ENCODE measurements at regions not wholly inside any gene's neighbourhood (a gene's known extent, or its start where the extent isn't known, plus 50 kb on each side); places are given as distances from the start of the nearest gene placed in this dataset.
"Not testable (repeated sequence)": the region's sequence is repeated elsewhere in the genome, so short reads cannot be mapped to it uniquely, and the experiment has no call there.

DNA sequence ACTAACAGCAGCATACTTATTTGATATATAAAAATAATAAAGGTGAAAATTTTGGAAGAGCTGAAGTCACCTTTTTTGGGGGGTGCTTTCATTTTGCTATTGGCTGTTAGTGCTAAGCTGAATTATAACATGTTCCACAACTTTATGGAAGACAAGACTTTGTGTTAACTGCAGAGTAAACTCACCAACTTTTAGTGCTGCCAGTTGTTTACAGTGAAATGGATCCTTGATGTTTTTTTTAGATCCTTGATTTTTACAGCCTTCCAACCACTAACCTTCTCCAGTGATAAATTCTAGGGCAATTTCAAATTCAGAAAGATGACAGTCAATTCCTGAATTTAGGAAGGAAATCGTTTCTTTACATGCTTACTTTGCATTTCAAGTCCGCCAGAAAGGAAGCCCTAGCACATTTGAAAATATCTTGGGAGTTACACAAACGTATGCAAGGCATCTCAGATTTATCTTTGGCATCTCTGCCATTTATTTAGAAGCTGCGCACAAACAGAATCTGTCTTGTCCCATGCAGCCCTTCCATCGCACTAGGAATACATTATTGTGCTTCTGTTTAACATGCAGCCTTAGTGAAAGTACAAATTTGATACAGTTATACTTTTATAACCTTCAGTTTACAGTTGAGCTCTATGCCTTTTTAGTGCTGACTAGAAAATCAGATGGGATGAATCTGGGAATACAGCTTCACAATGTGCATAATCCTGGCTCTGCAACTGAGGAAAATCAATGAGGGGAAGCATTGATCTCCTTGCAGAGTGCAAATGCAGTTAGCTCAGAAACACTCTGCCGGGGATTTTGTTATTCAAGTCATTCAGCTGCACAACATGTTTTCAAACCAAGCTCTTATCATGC lies 142.4 kb upstream of the ZNF608 start:
- Histone ChIP-seq H3K27ac (no peak overlapping the region), H3K9me3 (ENCODE audit: severe bottlenecking) (peaks cover 11% of the 10 kb centered on the region), H3K4me3 (ENCODE audit: low read depth, low read length) (no peak overlapping the region; the same call in 1 of the 2 replicates), H3K27me3 (ENCODE audit: insufficient read depth, low read depth, severe bottlenecking) (no peaks in the 10 kb centered on the region), H3K36me3 (no peaks in the 10 kb centered on the region)
- TF ChIP-seq, protein P1, sequence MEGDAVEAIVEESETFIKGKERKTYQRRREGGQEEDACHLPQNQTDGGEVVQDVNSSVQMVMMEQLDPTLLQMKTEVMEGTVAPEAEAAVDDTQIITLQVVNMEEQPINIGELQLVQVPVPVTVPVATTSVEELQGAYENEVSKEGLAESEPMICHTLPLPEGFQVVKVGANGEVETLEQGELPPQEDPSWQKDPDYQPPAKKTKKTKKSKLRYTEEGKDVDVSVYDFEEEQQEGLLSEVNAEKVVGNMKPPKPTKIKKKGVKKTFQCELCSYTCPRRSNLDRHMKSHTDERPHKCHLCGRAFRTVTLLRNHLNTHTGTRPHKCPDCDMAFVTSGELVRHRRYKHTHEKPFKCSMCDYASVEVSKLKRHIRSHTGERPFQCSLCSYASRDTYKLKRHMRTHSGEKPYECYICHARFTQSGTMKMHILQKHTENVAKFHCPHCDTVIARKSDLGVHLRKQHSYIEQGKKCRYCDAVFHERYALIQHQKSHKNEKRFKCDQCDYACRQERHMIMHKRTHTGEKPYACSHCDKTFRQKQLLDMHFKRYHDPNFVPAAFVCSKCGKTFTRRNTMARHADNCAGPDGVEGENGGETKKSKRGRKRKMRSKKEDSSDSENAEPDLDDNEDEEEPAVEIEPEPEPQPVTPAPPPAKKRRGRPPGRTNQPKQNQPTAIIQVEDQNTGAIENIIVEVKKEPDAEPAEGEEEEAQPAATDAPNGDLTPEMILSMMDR (IDR thresholded peaks at IDR 0.05; ENCODE audit: low read depth, low read length) = no peak
- no peak for DNase-seq

DNA sequence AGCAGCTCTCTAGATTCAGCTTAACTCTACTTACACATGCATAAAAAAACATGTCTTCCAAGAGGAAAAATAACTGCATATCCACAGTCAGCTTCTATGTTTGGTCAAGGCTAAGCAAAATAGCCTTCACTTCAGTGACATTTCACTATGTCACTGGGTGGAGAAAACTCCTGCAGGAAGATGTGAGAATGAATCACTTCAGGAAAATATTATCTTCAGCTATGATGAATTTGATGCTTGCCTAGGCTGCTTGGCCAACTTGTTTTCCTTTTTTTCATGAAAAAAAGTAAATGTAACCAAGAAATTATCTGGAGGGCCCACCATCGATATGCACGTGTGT lies 143.0 kb upstream of the ZNF608 start:
- no peak overlapping the region for H3K4me3 ChIP-seq (ENCODE audit: low read depth, low read length)
- H3K27me3 ChIP-seq (ENCODE audit: insufficient read depth, low read depth, severe bottlenecking) = no peaks in the 10 kb centered on the region
- no peaks in the 10 kb centered on the region for H3K36me3 ChIP-seq
- no peak overlapping the region for H3K27ac ChIP-seq
- no peak for DNase-seq
- peaks cover 11% of the 10 kb centered on the region for H3K9me3 ChIP-seq (ENCODE audit: severe bottlenecking)
- TF ChIP-seq, protein P1 (IDR thresholded peaks at IDR 0.05; ENCODE audit: low read depth, low read length) = no peak

DNA sequence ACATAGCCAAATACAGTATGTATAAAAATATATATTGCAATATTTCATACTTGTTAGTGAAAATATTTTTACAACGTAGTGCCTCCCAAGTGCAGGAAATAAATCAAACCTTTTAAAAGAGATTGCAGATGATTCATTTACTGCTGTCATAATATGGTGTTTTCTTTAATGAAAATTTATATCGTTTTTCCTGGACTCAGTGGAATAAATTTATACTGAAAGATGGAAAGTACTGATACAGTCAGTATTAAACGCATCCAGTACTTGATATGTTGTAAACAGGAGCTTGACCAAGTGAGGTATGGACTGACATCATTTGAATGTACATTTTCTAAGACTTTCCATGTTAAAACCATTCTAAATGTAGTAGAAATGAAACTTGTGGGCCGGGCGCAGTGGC lies 143.4 kb upstream of the ZNF608 start:
- TF ChIP-seq, protein P1 (IDR thresholded peaks at IDR 0.05; ENCODE audit: low read depth, low read length) = no peak
- Histone ChIP-seq H3K27ac (no peak overlapping the region), H3K27me3 (ENCODE audit: insufficient read depth, low read depth, severe bottlenecking) (no peaks in the 10 kb centered on the region), H3K4me3 (ENCODE audit: low read depth, low read length) (no peak overlapping the region), H3K9me3 (ENCODE audit: severe bottlenecking) (peaks cover 11% of the 10 kb centered on the region), H3K36me3 (no peaks in the 10 kb centered on the region)
- DNase-seq = no peak

DNA sequence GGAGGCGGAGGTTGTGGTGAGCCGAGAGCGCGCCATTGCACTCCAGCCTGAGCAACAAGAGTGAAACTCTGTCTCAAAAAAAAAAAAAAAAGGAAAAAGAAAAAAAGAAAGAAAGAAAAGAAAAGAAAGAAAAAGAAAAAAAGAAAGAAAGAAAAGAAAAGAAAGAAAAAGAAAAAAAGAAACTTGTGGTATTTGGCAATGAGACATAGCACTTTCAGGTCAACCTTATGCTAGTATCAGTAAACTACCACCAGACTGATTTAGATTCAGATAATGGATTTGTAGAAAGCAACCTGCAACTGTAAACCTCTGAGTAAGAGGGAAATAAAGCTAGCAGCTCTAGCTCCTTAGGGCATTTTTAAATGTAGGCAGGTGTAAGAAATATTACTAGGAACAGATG lies 144.0 kb upstream of the ZNF608 start:
- not testable (repeated sequence) for DNase-seq; H3K9me3 ChIP-seq (ENCODE audit: severe bottlenecking); H3K27me3 ChIP-seq (ENCODE audit: insufficient read depth, low read depth, severe bottlenecking); H3K36me3 ChIP-seq; H3K27ac ChIP-seq; H3K4me3 ChIP-seq (ENCODE audit: low read depth, low read length)

DNA sequence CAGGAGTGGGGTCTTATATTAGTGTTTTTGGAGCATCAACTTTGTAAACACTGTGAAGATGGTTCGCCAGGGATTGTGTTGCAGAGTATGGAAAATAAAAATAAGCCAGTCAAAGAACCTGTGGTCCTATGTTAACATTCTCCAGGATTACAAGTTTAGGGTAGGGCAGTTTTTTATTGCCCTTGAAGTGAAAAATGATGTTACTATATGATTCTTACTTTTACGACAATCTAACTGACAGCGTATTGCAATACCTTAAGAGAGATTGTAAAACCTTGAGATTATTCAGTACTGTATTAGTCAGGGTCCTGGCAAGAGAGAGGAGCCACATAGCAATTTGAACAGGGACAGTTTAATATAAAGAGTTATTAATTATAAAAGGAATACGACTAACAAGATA lies 144.7 kb upstream of the ZNF608 start:
- Histone ChIP-seq H3K27ac (no peak overlapping the region), H3K36me3 (no peaks in the 10 kb centered on the region), H3K27me3 (ENCODE audit: insufficient read depth, low read depth, severe bottlenecking) (no peaks in the 10 kb centered on the region), H3K9me3 (ENCODE audit: severe bottlenecking) (peaks cover 1% of the 10 kb centered on the region), H3K4me3 (ENCODE audit: low read depth, low read length) (no peak overlapping the region)
- TF ChIP-seq, protein P1 (IDR thresholded peaks at IDR 0.05; ENCODE audit: low read depth, low read length) = no peak
- no peak for DNase-seq

DNA sequence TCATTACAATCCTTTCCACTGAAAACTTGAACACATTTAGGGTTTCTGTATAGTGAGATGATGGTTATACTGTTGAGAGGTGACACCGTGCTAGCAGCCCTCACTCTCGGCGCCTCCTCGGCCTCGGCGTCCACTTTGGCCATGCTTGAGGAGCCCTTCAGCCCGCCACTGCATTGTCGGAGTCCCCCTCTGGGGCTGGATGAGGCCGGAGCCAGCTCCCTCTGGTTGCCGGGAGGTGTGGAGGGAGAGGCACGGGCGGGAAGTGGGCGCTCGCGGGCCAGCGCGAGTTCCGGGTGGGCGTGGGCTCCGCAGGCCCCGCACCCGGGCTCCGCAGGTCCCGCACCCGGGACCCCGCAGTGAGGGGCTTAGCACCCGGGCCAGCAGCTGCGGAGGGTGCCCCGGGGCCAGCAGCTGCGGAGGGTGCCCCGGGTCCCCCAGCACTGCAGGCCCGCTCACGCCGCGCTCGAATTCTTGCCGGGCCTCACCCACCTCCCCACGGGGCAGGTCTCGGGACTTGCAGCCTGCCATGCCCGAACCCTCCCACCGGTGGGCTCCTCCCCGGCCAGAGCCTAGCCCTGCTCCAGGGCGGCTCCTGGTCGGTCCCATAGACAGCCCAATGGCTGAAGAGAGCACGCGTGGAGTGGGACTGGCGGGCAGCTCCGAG lies 145.9 kb upstream of the ZNF608 start:
- TF ChIP-seq, protein P1 (IDR thresholded peaks at IDR 0.05; ENCODE audit: low read depth, low read length) = no peak
- Histone ChIP-seq H3K36me3 (no peaks in the 10 kb centered on the region), H3K4me3 (ENCODE audit: low read depth, low read length) (no peak overlapping the region), H3K9me3 (ENCODE audit: severe bottlenecking) (no peaks in the 10 kb centered on the region), H3K27me3 (ENCODE audit: insufficient read depth, low read depth, severe bottlenecking) (no peaks in the 10 kb centered on the region), H3K27ac (no peak overlapping the region)
- DNase-seq = no peak

Data from WERI-Rb-1 (cell line).